ENCODE measurements at regions not wholly inside any gene's neighbourhood (a gene's known extent, or its start where the extent isn't known, plus 50 kb on each side); places are given as distances from the start of the nearest gene placed in this dataset.
"Not testable (repeated sequence)": the region's sequence is repeated elsewhere in the genome, so short reads cannot be mapped to it uniquely, and the experiment has no call there.

DNA sequence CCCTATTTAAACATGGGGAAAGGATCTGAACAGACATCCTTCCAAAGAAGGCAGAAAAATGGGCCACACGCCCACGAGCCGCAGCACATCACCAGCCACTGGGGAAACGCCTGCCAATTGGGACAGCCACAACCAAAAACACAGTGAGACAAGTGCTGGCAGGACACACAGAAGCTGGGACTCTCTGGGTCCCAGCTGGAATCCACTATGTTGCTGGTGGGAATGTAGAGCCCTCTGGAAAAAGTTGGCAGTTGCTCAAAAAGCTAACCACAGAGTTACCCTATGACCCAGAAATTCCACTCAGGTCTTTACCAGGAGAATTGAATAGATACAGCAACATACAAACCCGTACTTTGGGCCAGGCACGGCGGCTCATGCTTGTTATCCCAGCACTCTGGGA lies 5355.6 kb upstream of the TPTE start:
- H3K79me2 ChIP-seq (ENCODE audit: low read depth); H3K9me3 ChIP-seq (ENCODE audit: insufficient read depth, low read depth); H3K4me1 ChIP-seq (replicated peaks; ENCODE audit: insufficient read depth); CTCF ChIA-PET; DNase-seq; POLR2A ChIA-PET (ENCODE audit: unreplicated experiment); H3K27me3 ChIP-seq (ENCODE audit: insufficient read depth, low read depth); H4K20me1 ChIP-seq (ENCODE audit: insufficient read depth); intact Hi-C loops (cut with micrococcal nuclease; ENCODE audit: unreplicated experiment); BruUV-seq (replicated peaks); H3K36me3 ChIP-seq (ENCODE audit: low read depth); H3K9me2 ChIP-seq (ENCODE audit: insufficient read depth); H3K4me3 ChIP-seq; H3K27ac ChIP-seq; H3K4me2 ChIP-seq; H2AFZ ChIP-seq; H3F3A ChIP-seq (ENCODE audit: insufficient read depth, low read depth): not testable (repeated sequence)
